K562 (cell line): ENCODE measurements at regions not wholly inside any gene's neighbourhood (a gene's known extent, or its start where the extent isn't known, plus 50 kb on each side); places are given as distances from the start of the nearest gene placed in this dataset.

ENCODE experiments used
- CCNT2 ChIP-seq: IDR thresholded peaks from 2 replicates; pipeline ENCODE4 v1.6.1; 2011; ENCODE audit warnings: borderline replicate concordance, low read depth, mild to moderate bottlenecking, moderate library complexity, mixed read lengths, low read length; ENCODE audit not compliant: insufficient read length; ENCODE audit errors: extremely low read depth
- E4F1 ChIP-seq: fragments of 250-450 bp; sonication (Bioruptor Pico); IDR thresholded peaks from 2 replicates; pipeline ENCODE4 v1.5.0; 2021; ENCODE audit warnings: mild to moderate bottlenecking, borderline replicate concordance
- FOXO4 ChIP-seq: fragments of 450-650 bp; formaldehyde crosslinking; IDR thresholded peaks from 2 replicates; pipeline ENCODE4 v1.4.0; 2020; ENCODE audit warnings: mild to moderate bottlenecking, moderate library complexity
- HDAC2 ChIP-seq: fragments of 450-650 bp; IDR thresholded peaks from 2 replicates; pipeline ENCODE4 v1.6.1; 2016; ENCODE audit warnings: mild to moderate bottlenecking
- JUND ChIP-seq, 2 experiments: IDR thresholded peaks; 2 replicates in 1 of 2; 3 replicates in 1 of 2; pipeline ENCODE4 v1.6.1; 2011; ENCODE audit warnings: borderline replicate concordance in 2 of 2, low read depth in 2 of 2, low read length in 2 of 2, improper control_type of control experiment in 1 of 2, missing biosample characterization in 1 of 2, missing genetic modification characterization in 1 of 2, missing genetic modification reagents in 1 of 2
- KAT7 ChIP-seq: sonication (generic); formaldehyde crosslinking; IDR thresholded peaks from 2 replicates; pipeline ENCODE4 v1.8.0; 2022; ENCODE audit warnings: missing genetic modification reagents, mild to moderate bottlenecking, borderline replicate concordance
- L3MBTL2 ChIP-seq: fragments of 450-650 bp; IDR thresholded peaks from 2 replicates; pipeline ENCODE4 v1.6.1; 2016; ENCODE audit warnings: mild to moderate bottlenecking, moderate library complexity
- MAZ ChIP-seq, 2 experiments: fragments of 450-650 bp in 1 of 2; sonication (generic) in 1 of 2; formaldehyde crosslinking; IDR thresholded peaks in 1 of 2; conservative IDR thresholded peaks in 1 of 2; 2 replicates each; pipeline versions ENCODE4 v1.4.0 to v1.5.0; 2020; ENCODE audit warnings: mild to moderate bottlenecking in 1 of 2, missing genetic modification reagents in 1 of 2
- MCM3 ChIP-seq: fragments of 450-650 bp; IDR thresholded peaks from 2 replicates; pipeline ENCODE4 v1.6.1; 2016
- NR2C2 ChIP-seq, 2 experiments: fragments of 200-800 bp in 1 of 2; sonication (Bioruptor generic) in 1 of 2; sonication (generic) in 1 of 2; formaldehyde crosslinking in 1 of 2; IDR thresholded peaks; 2 replicates each; pipeline versions ENCODE4 v1.6.1 to v1.8.0; 2016 to 2022; ENCODE audit warnings: mild to moderate bottlenecking in 1 of 2, missing compliant biosample characterization in 1 of 2, missing genetic modification characterization in 1 of 2, missing genetic modification reagents in 1 of 2
- NR3C1 ChIP-seq: sonication (generic); formaldehyde crosslinking; IDR thresholded peaks from 2 replicates; pipeline ENCODE4 v1.8.1; 2022; ENCODE audit warnings: missing genetic modification reagents
- RBBP5 ChIP-seq: fragments of 200-600 bp; sonication (generic); IDR thresholded peaks from 2 replicates; pipeline ENCODE4 v1.6.1; 2012; ENCODE audit warnings: borderline replicate concordance, mild to moderate bottlenecking, low read length, control low read depth, inconsistent platforms; ENCODE audit not compliant: insufficient read depth, poor library complexity, severe bottlenecking
- RBM39 ChIP-seq: fragments of 200-400 bp; formaldehyde crosslinking; optimal IDR thresholded peaks from 2 replicates; pipeline ENCODE3; 2018; ENCODE audit warnings: low read depth, low read length
- SRSF1 ChIP-seq: fragments of 200-400 bp; formaldehyde crosslinking; IDR thresholded peaks from 2 replicates; pipeline ENCODE4 v1.6.1; 2017; ENCODE audit warnings: mild to moderate bottlenecking, low read depth, low read length, moderate library complexity
- TEAD4 ChIP-seq, 2 experiments: sonication (generic) in 1 of 2; formaldehyde crosslinking in 1 of 2; IDR thresholded peaks; 2 replicates each; pipeline versions ENCODE4 v1.6.1 to v1.8.0; 2012 to 2022; ENCODE audit warnings: borderline replicate concordance in 1 of 2, inconsistent platforms in 1 of 2, low read length in 1 of 2, mild to moderate bottlenecking in 1 of 2, missing genetic modification reagents in 1 of 2
- YY1 ChIP-seq, 3 experiments: IDR thresholded peaks; 2 replicates each; pipeline ENCODE4 v1.6.1; 2011; ENCODE audit warnings: low read length in 2 of 3, mild to moderate bottlenecking in 2 of 3, moderate library complexity in 2 of 3, borderline replicate concordance in 1 of 3, control low read depth in 1 of 3, low read depth in 1 of 3; ENCODE audit not compliant: insufficient read depth in 3 of 3, insufficient replicate concordance in 2 of 3, control insufficient read depth in 1 of 3, insufficient read length in 1 of 3; ENCODE audit errors: extremely low read depth in 1 of 3
- ZNF431 ChIP-seq: sonication (generic); formaldehyde crosslinking; IDR thresholded peaks from 2 replicates; pipeline ENCODE4 v1.8.0; 2022; ENCODE audit warnings: mild to moderate bottlenecking, missing genetic modification reagents
- ZNF695 ChIP-seq: fragments of 450-650 bp; formaldehyde crosslinking; IDR thresholded peaks from 2 replicates; pipeline ENCODE4 v1.4.0; 2020; ENCODE audit warnings: mild to moderate bottlenecking, moderate library complexity
- ZZZ3 ChIP-seq: fragments of 450-650 bp; IDR thresholded peaks from 2 replicates; pipeline ENCODE4 v1.6.1; 2016; ENCODE audit warnings: antibody characterized with exemption, mild to moderate bottlenecking, moderate library complexity

GRCh38 chr3:14265246-14265962 lies 86.8 kb downstream of the LSM3 start (continued):
- TF ChIP-seq CCNT2 (no peak), HDAC2 (peak; percentile 64), MAZ (CRISPR knock-in tag; conservative IDR thresholded peaks at IDR 0.05 in 1 of 2, IDR thresholded peaks at IDR 0.05 in 1 of 2) (0 out of 4 replicates have a peak, but pooled peaks of 1 of the 2 experiments have one; percentile 29), FOXO4 (CRISPR knock-in tag) (no peak), SRSF1 (no peak), RBM39 (no peak), RBBP5 (no peak), ZZZ3 (no peak), YY1 (IDR thresholded peaks at IDR 0.05; ENCODE audit: borderline replicate concordance in 1 of 3, control insufficient read depth in 1 of 3, extremely low read depth in 1 of 3, insufficient read depth in 3 of 3, insufficient read length in 1 of 3, insufficient replicate concordance in 2 of 3, low read depth in 1 of 3, low read length in 2 of 3) (peak in 1 of 3 experiments; percentile 9), JUND (IDR thresholded peaks at IDR 0.05; ENCODE audit: borderline replicate concordance, low read depth, low read length) (peak; percentile 99), JUND (tag; IDR thresholded peaks at IDR 0.05; ENCODE audit: borderline replicate concordance, low read depth, low read length) (peak; percentile 99), L3MBTL2 (peak; percentile 87), NR3C1 (no peak), TEAD4 (IDR thresholded peaks at IDR 0.05; ENCODE audit: low read length) (peak; percentile 64; the same call in 1 of the 2 replicates), TEAD4 (CRISPR knock-in tag; IDR thresholded peaks at IDR 0.05; ENCODE audit: borderline replicate concordance) (no peak), KAT7 (no peak), NR2C2 (CRISPR knock-in tag; IDR thresholded peaks at IDR 0.05) (no peak), NR2C2 (tag; IDR thresholded peaks at IDR 0.05) (peak; percentile 29; the same call in 1 of the 2 replicates), MCM3 (no peak), E4F1 (CRISPR knock-in tag) (no peak), ZNF431 (CRISPR knock-in tag) (0 out of 2 replicates have a peak, but pooled peaks have one; percentile 29), ZNF695 (CRISPR knock-in tag) (no peak)
